ENCODE measurements at regions not wholly inside any gene's neighbourhood (a gene's known extent, or its start where the extent isn't known, plus 50 kb on each side); places are given as distances from the start of the nearest gene placed in this dataset.
"Not testable (repeated sequence)": the region's sequence is repeated elsewhere in the genome, so short reads cannot be mapped to it uniquely, and the experiment has no call there.

GRCh38 chr1:56094168-56094567, 485.2 kb downstream of the PLPP3 start:
- no peak for DNase-seq (ENCODE audit: low spot score)
- TF ChIP-seq, protein P1, sequence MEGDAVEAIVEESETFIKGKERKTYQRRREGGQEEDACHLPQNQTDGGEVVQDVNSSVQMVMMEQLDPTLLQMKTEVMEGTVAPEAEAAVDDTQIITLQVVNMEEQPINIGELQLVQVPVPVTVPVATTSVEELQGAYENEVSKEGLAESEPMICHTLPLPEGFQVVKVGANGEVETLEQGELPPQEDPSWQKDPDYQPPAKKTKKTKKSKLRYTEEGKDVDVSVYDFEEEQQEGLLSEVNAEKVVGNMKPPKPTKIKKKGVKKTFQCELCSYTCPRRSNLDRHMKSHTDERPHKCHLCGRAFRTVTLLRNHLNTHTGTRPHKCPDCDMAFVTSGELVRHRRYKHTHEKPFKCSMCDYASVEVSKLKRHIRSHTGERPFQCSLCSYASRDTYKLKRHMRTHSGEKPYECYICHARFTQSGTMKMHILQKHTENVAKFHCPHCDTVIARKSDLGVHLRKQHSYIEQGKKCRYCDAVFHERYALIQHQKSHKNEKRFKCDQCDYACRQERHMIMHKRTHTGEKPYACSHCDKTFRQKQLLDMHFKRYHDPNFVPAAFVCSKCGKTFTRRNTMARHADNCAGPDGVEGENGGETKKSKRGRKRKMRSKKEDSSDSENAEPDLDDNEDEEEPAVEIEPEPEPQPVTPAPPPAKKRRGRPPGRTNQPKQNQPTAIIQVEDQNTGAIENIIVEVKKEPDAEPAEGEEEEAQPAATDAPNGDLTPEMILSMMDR (IDR thresholded peaks at IDR 0.05; ENCODE audit: extremely low read depth, missing control alignments), result no peak

DNA sequence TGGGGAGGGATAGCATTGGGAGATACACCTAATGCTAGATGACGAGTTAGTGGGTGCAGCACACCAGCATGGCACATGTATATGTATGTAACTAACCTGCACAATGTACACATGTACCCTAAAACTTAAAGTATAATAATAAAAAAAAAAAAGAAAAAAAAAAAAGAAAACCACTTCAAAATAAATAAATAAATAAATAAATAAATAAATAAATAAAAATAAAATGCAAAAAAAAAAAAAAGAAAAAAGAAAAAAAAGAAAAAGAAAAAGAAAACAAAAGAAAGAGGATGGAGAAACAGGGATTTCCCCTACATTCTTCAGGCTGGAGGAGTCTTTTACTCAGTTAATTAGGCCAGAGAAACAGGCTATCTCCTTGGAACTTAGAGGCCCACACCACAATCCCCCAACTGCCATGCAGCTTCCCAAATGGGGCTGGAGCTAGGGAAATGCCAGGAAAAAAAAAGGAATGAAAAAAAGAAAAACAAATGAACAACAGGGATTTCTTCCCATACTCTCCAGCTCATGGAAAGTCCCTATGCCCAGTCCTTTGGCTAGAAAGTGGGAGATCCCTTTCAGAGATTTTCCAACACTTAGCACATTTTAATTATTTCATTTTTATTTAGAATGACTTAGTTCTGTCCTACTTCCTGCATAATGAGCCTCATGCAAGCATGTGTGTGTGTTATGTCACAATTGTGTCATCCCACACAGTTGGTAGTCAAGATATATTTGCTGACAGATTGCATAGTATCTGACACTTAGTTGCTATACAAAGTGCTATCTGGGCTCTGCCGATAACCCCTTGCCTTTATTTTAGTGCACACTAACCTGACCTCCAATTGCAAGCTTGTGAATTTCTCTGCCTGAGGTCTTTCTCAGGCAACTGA, 486.4 kb downstream of the PLPP3 start:
- TF ChIP-seq, protein P1 (IDR thresholded peaks at IDR 0.05; ENCODE audit: extremely low read depth, missing control alignments), result no peak
- no peak for DNase-seq (ENCODE audit: low spot score)

- not testable (repeated sequence) for DNase-seq (ENCODE audit: low spot score)
Measured at GRCh38 chr1:56089826-56090225, 489.5 kb downstream of the PLPP3 start.

DNA sequence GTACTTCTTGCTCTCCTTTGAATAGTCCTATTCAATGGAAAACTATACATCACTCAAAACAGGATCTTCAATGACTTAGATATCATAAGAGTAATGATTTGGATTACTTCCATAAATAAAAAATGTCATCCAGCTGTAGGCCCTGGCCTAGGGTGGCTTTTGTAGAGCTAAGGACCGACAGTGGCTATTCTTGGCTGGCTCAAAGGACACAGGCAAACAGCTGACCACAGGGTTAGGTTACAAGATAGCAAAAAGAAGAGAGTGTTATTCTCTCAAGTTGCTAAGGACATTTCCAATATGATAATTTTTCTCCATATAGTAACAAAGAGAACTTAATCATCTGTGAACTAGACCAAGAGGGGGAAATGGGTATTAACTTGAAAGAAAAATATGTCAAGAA, 495.1 kb downstream of the PLPP3 start:
- DNase-seq (ENCODE audit: low spot score), result no peak
- TF ChIP-seq, protein P1 (IDR thresholded peaks at IDR 0.05; ENCODE audit: extremely low read depth, missing control alignments), result no peak

- TF ChIP-seq, protein P1 (IDR thresholded peaks at IDR 0.05; ENCODE audit: extremely low read depth, missing control alignments), result no peak
- DNase-seq (ENCODE audit: low spot score), result no peak
Measured at GRCh38 chr1:56081736-56082135, 497.6 kb downstream of the PLPP3 start.

- DNase-seq (ENCODE audit: low spot score), result no peak
- TF ChIP-seq, protein P1 (IDR thresholded peaks at IDR 0.05; ENCODE audit: extremely low read depth, missing control alignments), result no peak
Measured at GRCh38 chr1:56081173-56081572, 498.2 kb downstream of the PLPP3 start.

DNA sequence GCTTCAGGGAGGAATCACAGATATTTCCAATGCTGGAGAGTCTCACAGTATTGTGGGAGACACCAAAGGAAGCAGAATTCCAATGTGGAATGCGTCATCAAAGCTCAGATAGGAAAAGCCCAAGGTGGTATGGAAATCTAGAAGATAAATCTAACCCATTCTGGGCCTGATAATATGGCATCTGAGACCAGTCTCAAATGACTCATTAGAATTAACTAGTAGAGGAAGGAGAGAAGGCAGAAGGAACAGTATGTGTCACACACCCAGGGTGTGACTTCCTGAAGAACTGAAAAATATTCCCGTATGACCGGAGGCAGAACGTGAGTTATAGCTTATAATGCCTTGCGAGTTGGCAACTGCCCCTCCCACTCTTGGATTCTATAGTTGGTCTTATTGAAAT, 499.2 kb downstream of the PLPP3 start:
- TF ChIP-seq, protein P1 (IDR thresholded peaks at IDR 0.05; ENCODE audit: extremely low read depth, missing control alignments), result no peak

GRCh38 chr1:56079391-56079790, 500.0 kb downstream of the PLPP3 start:
- TF ChIP-seq, protein P1 (IDR thresholded peaks at IDR 0.05; ENCODE audit: extremely low read depth, missing control alignments), result no peak
- no peak for DNase-seq (ENCODE audit: low spot score)

More for the DNA sequence above, 499.2 kb downstream of the PLPP3 start:
- DNase-seq (ENCODE audit: low spot score), result no peak

Data from GM20000 (cell line).